Neural cell (in vitro differentiated cells): ENCODE measurements at regions not wholly inside any gene's neighbourhood (a gene's known extent, or its start where the extent isn't known, plus 50 kb on each side); places are given as distances from the start of the nearest gene placed in this dataset.

Experiments
- H2AFZ ChIP-seq: fragments of 200-600, 300-800 bp; sonication (generic), shearing (Covaris generic); 2 replicates; pipeline ENCODE4 v1.6.0; 2014; ENCODE audit warnings: low read depth, mild to moderate bottlenecking, antibody characterized with exemption, low read length, moderate library complexity
- H3F3A ChIP-seq: fragments of 200-600 bp; shearing (Covaris generic); 2 replicates; pipeline ENCODE4 v1.6.1; 2016; ENCODE audit warnings: mild to moderate bottlenecking, moderate library complexity, mixed read lengths, antibody characterized with exemption, low read length; ENCODE audit not compliant: insufficient read depth, poor library complexity, severe bottlenecking
- H3K27ac ChIP-seq: fragments of 200-600, 300-800 bp; sonication (generic), shearing (Covaris generic); 2 replicates; pipeline ENCODE4 v1.5.1; 2014; ENCODE audit warnings: mild to moderate bottlenecking, low read length, moderate library complexity
- H3K27me3 ChIP-seq: fragments of 300-800, 200-600 bp; sonication (generic), shearing (Covaris generic); 2 replicates; pipeline ENCODE4 v1.6.0; 2014; ENCODE audit warnings: mild to moderate bottlenecking, low read depth, low read length, moderate library complexity; ENCODE audit not compliant: insufficient read depth
- H3K36me3 ChIP-seq: fragments of 300-800, 200-600 bp; sonication (generic), shearing (Covaris generic); 2 replicates; pipeline ENCODE4 v1.5.1; 2014; ENCODE audit warnings: mild to moderate bottlenecking, antibody characterized with exemption, low read length, moderate library complexity; ENCODE audit not compliant: insufficient read depth
- H3K4me2 ChIP-seq: fragments of 300-800, 200-600 bp; sonication (generic), shearing (Covaris generic); 2 replicates; pipeline ENCODE4 v1.6.0; 2014; ENCODE audit warnings: mild to moderate bottlenecking, low read length
- H3K4me3 ChIP-seq: fragments of 300-800, 200-600 bp; sonication (generic), shearing (Covaris generic); 2 replicates; pipeline ENCODE4 v1.5.1; 2014; ENCODE audit warnings: mild to moderate bottlenecking, low read length, moderate library complexity
- H3K79me2 ChIP-seq: fragments of 200-600 bp; shearing (Covaris generic); replicated peaks from 2 replicates; pipeline ENCODE4 v1.6.0; 2014; ENCODE audit warnings: mild to moderate bottlenecking, low read length, moderate library complexity; ENCODE audit not compliant: insufficient read depth
- H3K9ac ChIP-seq: fragments of 300-800, 200-600 bp; sonication (generic), shearing (Covaris generic); 2 replicates; pipeline ENCODE4 v1.6.1; 2016; ENCODE audit warnings: mild to moderate bottlenecking, low read length, mixed read lengths
- H3K9me2 ChIP-seq: fragments of 200-600 bp; shearing (Covaris generic); 2 replicates; pipeline ENCODE4 v1.6.1; 2016; ENCODE audit warnings: mild to moderate bottlenecking, low read length, mixed read lengths; ENCODE audit not compliant: insufficient read depth
- H3K9me3 ChIP-seq: fragments of 200-600, 300-800 bp; sonication (generic), shearing (Covaris generic); 2 replicates; pipeline ENCODE4 v1.6.1; 2016; ENCODE audit warnings: mild to moderate bottlenecking, mixed run types, low read length, moderate library complexity, mixed read lengths
- H4K20me1 ChIP-seq: fragments of 200-600 bp; shearing (Covaris generic); 2 replicates; pipeline ENCODE4 v1.6.1; 2016; ENCODE audit warnings: mild to moderate bottlenecking, mixed run types; ENCODE audit not compliant: insufficient read depth
- EP300 ChIP-seq: fragments of 450-650 bp; conservative IDR thresholded peaks from 2 replicates; pipeline ENCODE4 v1.6.1; 2014; ENCODE audit warnings: antibody characterized with exemption, mild to moderate bottlenecking, moderate library complexity; ENCODE audit not compliant: poor library complexity, severe bottlenecking
- EZH2 ChIP-seq: fragments of 200-600, 300-800 bp; shearing (Covaris generic), sonication (generic); IDR thresholded peaks from 2 replicates; pipeline ENCODE4 v1.6.1; 2014; ENCODE audit warnings: antibody characterized with exemption, low read length, borderline replicate concordance, mild to moderate bottlenecking; ENCODE audit not compliant: insufficient read depth, poor library complexity, severe bottlenecking
- MXI1 ChIP-seq: fragments of 450-650 bp; conservative IDR thresholded peaks from 2 replicates; pipeline ENCODE4 v1.6.1; 2014; ENCODE audit warnings: antibody characterized with exemption, mild to moderate bottlenecking; ENCODE audit not compliant: poor library complexity, severe bottlenecking
- POLR2AphosphoS5 ChIP-seq: IDR thresholded peaks from 2 replicates; pipeline ENCODE4 v1.6.1; 2012
- RAD21 ChIP-seq: fragments of 450-650 bp; conservative IDR thresholded peaks from 2 replicates; pipeline ENCODE4 v1.6.1; 2014; ENCODE audit warnings: antibody characterized with exemption, mild to moderate bottlenecking, moderate library complexity
- SMC3 ChIP-seq: fragments of 450-650 bp; conservative IDR thresholded peaks from 2 replicates; pipeline ENCODE4 v1.6.1; 2014; ENCODE audit warnings: antibody characterized with exemption, mild to moderate bottlenecking, moderate library complexity; ENCODE audit not compliant: poor library complexity
- TAF1 ChIP-seq: IDR thresholded peaks from 2 replicates; pipeline ENCODE4 v1.6.1; 2012; ENCODE audit warnings: low read depth
- TF ChIP-seq, protein P1 (sequence below): fragments of 450-650 bp; IDR thresholded peaks from 2 replicates; pipeline ENCODE4 v1.5.1; 2014; ENCODE audit warnings: antibody characterized with exemption, mild to moderate bottlenecking, moderate library complexity; ENCODE audit not compliant: poor library complexity, severe bottlenecking
- TF ChIP-seq, protein P2 (sequence below): IDR thresholded peaks from 2 replicates; pipeline ENCODE4 v1.6.1; 2012; ENCODE audit warnings: borderline replicate concordance

DNA sequence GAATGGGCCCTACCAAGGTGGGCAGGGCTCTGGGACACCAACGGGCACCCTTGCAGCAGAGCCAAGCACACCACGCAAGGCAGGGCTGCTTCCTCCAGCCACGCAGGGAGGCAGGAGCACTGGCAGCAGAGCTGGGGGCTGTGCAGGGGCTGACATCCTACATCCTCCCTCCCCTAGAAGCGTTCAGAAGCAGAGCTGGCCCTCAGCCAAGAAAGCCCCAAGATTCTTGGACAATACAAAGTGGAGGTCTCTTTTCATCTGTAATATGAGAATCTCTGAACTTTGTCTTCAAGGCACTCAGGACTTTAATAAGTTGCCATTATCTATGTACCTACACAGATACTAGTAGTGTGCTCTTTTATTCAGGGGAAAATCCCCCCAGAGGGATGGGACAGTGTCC, 128.1 kb upstream of the AGAP1 start:
- TF ChIP-seq TAF1 (no peak), MXI1 (no peak), EP300 (no peak), RAD21 (no peak), EZH2 (no peak), POLR2AphosphoS5 (no peak), SMC3 (no peak)
- TF ChIP-seq, protein P1, sequence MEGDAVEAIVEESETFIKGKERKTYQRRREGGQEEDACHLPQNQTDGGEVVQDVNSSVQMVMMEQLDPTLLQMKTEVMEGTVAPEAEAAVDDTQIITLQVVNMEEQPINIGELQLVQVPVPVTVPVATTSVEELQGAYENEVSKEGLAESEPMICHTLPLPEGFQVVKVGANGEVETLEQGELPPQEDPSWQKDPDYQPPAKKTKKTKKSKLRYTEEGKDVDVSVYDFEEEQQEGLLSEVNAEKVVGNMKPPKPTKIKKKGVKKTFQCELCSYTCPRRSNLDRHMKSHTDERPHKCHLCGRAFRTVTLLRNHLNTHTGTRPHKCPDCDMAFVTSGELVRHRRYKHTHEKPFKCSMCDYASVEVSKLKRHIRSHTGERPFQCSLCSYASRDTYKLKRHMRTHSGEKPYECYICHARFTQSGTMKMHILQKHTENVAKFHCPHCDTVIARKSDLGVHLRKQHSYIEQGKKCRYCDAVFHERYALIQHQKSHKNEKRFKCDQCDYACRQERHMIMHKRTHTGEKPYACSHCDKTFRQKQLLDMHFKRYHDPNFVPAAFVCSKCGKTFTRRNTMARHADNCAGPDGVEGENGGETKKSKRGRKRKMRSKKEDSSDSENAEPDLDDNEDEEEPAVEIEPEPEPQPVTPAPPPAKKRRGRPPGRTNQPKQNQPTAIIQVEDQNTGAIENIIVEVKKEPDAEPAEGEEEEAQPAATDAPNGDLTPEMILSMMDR: no peak
- TF ChIP-seq, protein P2, sequence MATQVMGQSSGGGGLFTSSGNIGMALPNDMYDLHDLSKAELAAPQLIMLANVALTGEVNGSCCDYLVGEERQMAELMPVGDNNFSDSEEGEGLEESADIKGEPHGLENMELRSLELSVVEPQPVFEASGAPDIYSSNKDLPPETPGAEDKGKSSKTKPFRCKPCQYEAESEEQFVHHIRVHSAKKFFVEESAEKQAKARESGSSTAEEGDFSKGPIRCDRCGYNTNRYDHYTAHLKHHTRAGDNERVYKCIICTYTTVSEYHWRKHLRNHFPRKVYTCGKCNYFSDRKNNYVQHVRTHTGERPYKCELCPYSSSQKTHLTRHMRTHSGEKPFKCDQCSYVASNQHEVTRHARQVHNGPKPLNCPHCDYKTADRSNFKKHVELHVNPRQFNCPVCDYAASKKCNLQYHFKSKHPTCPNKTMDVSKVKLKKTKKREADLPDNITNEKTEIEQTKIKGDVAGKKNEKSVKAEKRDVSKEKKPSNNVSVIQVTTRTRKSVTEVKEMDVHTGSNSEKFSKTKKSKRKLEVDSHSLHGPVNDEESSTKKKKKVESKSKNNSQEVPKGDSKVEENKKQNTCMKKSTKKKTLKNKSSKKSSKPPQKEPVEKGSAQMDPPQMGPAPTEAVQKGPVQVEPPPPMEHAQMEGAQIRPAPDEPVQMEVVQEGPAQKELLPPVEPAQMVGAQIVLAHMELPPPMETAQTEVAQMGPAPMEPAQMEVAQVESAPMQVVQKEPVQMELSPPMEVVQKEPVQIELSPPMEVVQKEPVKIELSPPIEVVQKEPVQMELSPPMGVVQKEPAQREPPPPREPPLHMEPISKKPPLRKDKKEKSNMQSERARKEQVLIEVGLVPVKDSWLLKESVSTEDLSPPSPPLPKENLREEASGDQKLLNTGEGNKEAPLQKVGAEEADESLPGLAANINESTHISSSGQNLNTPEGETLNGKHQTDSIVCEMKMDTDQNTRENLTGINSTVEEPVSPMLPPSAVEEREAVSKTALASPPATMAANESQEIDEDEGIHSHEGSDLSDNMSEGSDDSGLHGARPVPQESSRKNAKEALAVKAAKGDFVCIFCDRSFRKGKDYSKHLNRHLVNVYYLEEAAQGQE: no peak

DNA sequence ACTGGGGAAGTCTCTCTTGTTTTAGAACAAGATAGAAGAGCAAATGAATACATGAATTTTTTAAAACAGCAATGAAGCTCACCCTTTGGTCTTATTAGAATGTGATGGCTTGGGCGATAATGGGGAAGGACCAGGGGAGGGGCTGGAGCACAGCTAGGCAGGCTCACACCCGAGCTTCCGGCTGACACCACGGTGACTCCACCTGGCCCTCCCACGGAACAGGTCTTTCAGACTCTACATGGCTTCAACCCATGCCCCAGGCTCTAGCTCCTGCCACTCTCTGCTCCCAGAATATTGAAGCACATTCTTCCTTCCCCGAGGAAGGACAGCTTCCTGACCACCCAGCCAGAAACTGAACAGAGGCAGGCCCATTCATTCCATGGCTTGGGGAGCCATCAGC, 127.5 kb upstream of the AGAP1 start:
- no peak overlapping the region for H3K4me2 ChIP-seq

More for the DNA sequence above, 128.1 kb upstream of the AGAP1 start:
- Histone ChIP-seq H3F3A (no peaks in the 10 kb centered on the region), H2AFZ (no peak overlapping the region), H3K4me3 (no peak overlapping the region), H3K36me3 (no peaks in the 10 kb centered on the region), H3K9ac (no peak overlapping the region), H3K9me3 (no peaks in the 10 kb centered on the region), H3K79me2 (no peaks in the 10 kb centered on the region), H3K27ac (no peak overlapping the region), H3K4me2 (no peak overlapping the region), H4K20me1 (no peaks in the 10 kb centered on the region), H3K9me2 (no peaks in the 10 kb centered on the region), H3K27me3 (no peaks in the 10 kb centered on the region)

More for the DNA sequence above, 127.5 kb upstream of the AGAP1 start:
- H3K9me2 ChIP-seq: no peaks in the 10 kb centered on the region
- no peaks in the 10 kb centered on the region for H3K36me3 ChIP-seq
- H3K27ac ChIP-seq: no peak overlapping the region
- H2AFZ ChIP-seq: no peak overlapping the region
- no peaks in the 10 kb centered on the region for H3F3A ChIP-seq
- H3K79me2 ChIP-seq: no peaks in the 10 kb centered on the region
- no peak overlapping the region for H3K4me3 ChIP-seq
- H3K9ac ChIP-seq: no peak overlapping the region
- TF ChIP-seq, protein P2: no peak
- no peak for TF ChIP-seq MXI1
- H3K27me3 ChIP-seq: no peaks in the 10 kb centered on the region
- no peaks in the 10 kb centered on the region for H3K9me3 ChIP-seq
- no peaks in the 10 kb centered on the region for H4K20me1 ChIP-seq
